IPS-NIHi7 (cell line): ENCODE measurements at regions not wholly inside any gene's neighbourhood (a gene's known extent, or its start where the extent isn't known, plus 50 kb on each side); places are given as distances from the start of the nearest gene placed in this dataset.

Experiments used
- DNase-seq: peaks from one replicate; pipeline ENCODE4 v3.0.0; 2012; ENCODE audit warnings: mixed read lengths; ENCODE audit errors: extremely low spot score

GRCh38 chr22:47566491-47566890 lies 804.0 kb downstream of the TBC1D22A start:
- DNase-seq, result no peak

DNA sequence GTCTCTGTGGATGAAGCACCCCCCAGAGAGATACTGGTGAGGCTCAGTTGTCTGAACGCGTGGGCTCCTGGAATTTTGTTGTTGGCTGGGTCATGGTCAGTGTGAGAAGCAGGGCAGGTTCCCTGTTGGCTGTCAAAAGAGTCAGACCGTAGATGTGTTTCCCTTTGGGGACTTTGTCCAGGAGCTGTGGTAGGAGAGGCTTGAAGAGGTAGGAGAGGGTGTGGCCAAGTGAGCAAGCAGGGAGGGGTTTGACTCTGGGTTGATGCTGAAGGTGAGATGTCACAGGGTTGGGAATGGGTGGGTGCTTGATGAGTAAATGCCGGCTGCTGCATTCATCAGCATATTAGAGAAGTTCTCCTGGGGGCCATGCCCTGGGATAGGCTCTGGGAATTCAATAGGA lies 803.2 kb downstream of the TBC1D22A start:
- no peak for DNase-seq

DNA sequence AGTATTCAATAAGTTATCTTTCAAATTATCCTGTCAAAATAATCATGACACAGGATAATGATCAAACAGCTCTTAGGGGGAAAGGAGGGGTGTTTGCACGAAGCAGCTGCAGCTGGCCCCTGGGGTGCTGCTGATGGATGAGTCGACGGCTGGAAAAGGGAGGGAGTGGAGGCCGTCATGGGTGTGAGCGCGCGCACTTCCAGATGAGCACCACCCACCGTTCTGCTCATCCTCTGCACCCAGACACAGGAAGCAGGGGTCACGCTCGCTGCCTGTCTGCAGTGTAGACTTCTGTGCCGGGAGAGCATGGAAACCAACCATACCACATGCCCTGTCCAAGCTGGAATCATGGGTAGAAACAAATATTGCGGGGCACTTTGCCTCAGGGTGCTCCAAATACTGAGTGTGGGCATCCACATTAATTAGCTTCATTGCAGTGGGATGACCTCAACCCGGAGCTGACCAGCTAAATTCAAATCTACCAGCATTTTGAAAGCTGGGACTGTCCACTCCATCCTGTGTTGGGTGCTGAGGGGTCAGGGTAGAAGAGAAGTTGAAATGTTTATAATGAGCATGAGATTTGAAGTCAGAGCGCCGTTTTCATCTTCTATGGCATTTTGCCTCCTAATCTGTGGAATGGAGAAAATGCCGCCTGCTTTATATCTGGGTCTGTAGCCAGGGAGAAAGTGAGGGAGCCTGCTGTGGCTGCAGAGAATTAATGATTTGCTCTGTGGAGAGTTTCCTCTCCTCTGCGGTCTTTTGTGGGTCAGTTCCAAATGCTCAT lies 802.4 kb downstream of the TBC1D22A start:
- DNase-seq, result no peak

GRCh38 chr22:47564158-47564450 lies 801.7 kb downstream of the TBC1D22A start:
- DNase-seq, result no peak

DNA sequence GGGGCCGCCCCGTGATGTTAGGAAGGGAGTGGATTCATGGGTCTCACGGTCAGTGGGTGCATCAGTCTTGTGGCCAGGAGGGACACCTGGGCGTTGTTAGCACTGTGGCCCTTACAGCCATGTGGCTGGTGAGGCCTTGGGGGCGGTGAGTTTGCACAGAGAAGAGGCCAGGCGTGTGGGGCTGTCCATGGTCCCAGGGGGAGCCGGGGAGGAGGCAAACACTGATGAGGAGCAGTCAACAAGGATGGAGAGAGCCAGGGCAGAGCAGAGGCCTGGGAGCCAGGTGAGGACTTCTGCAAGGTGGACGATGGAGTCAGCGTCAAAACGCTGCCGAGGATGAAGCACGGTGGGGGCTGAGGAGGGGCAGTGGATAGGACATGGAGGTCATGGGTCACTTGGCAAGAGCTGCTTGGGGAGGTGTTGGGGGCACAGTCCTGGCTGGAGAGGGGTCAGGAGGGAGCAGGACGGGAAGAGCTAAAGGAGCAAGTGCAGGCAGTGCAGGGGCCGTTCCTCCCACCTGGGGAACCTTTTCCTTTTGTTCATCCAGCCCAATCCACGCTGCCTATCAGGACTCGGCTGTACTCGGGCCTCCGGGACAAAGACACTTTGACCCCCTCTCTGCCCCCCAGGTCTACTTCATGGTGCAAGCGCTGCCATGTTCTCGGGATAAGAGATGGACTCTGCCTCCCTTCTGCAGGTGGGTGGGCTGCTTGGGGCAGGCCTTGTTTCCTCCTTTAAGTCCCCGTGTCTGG lies 801.1 kb downstream of the TBC1D22A start:
- no peak for DNase-seq

GRCh38 chr22:47561766-47562165 lies 799.3 kb downstream of the TBC1D22A start:
- DNase-seq, result no peak

DNA sequence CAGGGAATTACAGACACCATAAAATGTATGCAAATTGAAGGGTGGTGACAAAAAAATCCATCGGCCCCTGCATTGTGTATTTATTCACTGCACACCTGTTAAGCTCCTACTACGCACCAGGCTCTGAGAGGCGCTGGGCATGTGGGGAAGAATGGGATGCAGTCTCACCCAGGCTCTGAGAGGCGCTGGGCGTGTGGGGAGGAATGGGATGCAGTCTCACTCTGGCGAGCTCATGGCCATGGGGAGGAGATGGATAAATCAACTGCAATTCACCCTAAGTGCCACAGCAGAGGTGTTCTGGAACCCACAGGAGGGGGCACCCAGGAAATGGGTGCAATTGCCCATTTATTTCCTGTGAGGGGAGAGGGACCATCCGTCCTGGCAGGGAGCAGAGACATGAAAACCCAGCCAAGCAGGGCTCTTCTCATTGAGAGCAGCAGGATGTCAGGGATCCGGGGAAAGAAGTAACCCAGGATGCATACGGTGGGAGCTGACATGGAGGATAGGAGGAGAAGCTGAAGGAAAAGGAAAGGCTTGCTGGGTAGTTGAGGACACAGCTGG lies 798.7 kb downstream of the TBC1D22A start:
- no peak for DNase-seq

- no peak for DNase-seq
Measured at GRCh38 chr22:47558828-47559700, 796.6 kb downstream of the TBC1D22A start.

DNA sequence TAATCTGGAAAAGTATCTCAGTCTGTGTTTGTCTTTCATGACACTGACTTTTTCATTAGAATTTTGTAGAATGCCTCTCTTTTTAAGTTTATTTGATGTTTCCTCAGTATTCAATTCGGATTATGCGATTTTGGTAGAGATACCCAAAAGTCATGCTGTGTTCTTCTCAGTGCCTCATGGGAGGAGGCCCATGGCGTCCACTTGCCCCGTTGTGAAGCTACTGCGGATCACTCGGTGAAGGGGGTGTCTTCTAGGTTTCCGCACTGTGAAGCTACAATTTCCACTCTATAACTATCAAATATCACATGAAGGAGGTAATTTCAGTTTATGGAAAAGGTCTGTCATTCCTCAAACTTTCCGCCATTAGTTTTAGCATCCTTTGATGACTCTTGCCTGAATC lies 794.0 kb downstream of the TBC1D22A start:
- no peak for DNase-seq

DNA sequence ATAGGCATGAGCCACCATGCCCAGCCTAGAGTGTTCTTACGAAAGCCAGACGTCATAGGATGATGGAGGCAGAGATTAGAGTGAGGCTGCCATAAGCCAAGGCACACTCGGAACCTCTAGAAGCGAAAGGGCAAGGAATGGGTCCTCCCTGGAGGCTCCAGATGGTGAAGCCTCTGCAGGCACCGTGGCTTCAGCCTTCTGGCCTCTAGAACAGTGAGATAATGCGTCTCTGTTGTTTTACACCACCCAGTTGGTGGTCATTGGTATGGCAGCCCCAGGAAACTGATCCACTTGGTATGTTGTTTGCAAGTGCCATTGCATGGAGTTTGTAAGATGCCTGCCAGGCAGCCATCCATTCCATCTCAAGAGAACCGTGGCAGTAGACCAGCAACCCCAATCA lies 791.0 kb downstream of the TBC1D22A start:
- no peak for DNase-seq

DNA sequence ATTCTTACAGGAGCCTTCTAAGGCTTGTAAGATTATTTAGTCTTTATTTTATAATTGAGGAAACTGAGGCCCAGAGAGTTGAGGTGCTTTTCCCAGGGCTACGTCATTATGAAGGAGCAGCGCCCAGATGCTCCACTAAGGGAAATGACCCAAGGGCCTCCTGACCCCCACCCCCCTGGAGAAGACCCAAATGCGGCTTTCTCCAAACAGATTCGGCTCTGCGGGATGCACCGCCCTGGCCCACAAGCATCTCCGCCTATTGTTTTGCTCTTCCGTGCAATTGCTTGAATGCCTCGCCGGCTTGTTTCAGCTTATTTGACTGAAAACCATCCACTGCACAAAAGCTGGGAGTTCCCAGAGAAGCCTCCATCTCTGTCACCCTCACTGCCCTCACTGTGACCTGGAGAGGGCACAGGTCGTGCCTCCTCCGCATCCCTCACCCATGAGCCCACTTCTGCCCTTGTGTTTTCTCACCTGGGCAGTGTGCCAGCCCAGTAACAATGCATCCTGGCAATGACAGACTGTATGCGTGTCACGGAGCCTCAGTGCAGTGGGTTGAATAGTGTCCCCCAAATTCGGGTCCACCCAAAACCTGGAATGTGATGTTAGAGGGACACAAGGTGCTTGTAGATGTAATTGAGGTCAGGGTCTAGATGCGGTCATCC lies 790.2 kb downstream of the TBC1D22A start:
- no peak for DNase-seq

DNA sequence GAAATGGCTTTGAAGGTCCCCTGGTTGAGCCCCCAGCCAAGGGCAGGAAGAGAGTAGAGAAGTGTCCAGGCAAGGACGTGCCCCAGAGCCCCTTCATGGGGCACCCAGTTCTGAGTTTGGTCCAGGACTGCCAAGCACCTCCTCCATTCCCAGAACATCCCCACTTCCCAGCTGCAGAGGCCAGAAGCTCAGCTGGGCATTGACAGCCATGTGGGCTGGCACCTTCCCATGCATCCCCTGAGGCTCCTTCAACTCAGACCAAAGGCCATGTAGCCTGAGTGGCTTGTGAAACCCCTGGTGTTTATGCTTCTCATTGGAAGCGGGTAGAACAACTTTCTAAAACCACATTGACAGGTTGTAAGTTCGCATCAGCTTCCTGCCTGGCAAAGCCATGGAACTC lies 789.6 kb downstream of the TBC1D22A start:
- DNase-seq, result no peak

GRCh38 chr22:47551431-47551775 lies 789.0 kb downstream of the TBC1D22A start:
- no peak for DNase-seq

DNA sequence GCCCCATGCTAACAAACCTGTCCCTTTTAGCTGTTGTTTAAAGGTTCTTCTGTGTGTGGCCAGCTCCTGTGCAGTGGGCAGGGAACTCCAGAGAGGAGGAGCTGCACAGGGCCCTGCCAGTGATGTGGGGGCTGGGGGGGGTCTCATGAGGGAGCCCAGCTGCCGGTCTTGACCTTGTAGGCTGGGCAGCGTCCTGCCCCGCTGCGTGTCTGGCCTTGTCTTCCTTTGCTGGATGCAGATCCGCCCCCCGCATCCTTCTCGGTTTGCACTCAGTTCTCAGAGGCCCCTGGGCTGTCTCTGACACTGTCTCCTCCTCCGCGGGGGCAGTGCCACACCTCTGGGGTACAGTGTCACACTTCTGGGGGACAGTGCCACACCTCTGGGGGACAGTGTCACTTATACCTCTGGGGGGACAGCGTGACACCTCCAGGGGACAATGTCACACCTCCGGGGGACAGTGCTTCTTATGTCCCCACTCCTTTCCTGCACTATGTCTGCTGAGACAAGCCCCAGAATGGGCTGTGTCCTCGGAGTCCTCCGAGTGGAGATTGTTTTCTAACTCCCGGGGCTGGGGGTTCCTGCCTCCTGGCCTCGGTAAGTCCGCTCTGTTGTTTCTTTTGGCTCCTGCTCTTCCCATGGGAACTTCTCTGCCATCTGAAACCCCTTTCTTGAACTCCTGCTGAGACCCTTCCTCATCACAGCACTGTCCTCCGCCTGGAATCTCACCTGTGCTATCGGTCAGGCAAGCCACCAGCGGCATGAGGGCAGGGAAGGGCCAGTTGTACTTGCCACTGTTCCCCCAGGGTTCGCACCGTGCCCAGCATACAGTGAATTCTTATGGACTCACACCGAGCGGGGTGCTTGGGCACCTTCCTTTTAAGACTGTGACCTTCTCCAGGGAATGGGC lies 788.3 kb downstream of the TBC1D22A start:
- no peak for DNase-seq

GRCh38 chr22:47549741-47550340 lies 787.4 kb downstream of the TBC1D22A start:
- DNase-seq, result no peak

DNA sequence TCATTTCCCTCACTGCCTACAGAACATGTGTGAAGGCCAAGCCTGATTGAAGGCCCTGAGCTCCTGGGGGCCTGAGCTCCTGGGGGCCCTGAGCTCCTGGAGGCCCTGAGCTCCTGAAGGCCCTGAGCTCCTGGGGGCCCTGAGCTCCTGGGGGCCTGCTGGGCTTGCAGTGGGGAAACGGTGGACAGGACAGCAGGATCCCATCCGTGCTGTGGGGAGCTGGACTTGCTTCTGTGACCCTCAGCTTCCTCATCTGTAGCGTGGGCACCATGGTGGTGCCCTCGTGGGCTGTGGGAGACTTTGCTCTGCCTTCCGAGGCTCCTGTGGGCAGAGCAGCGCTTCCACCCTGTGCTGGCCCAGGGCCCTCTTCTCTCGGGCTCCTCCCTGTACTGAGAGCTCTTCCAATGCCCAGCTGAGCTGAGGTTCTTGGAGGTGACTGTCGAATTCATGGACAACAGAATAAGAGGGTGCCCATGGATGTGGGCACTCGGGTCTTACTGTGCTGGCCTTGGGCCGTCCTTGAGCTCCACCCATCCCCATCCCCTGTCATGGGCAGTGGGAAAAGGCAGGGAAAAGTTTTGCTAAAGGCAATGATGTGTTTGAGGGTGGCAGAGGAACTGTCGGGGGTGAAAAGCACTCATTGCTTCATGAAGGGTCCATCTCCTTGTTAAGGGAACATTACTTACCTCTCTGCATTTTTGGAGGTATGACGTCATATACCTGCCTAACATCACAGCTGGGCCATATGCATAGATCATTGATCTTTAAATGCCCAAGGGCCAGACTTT lies 786.7 kb downstream of the TBC1D22A start:
- no peak for DNase-seq

GRCh38 chr22:47547881-47548650 lies 785.6 kb downstream of the TBC1D22A start:
- DNase-seq, result no peak

DNA sequence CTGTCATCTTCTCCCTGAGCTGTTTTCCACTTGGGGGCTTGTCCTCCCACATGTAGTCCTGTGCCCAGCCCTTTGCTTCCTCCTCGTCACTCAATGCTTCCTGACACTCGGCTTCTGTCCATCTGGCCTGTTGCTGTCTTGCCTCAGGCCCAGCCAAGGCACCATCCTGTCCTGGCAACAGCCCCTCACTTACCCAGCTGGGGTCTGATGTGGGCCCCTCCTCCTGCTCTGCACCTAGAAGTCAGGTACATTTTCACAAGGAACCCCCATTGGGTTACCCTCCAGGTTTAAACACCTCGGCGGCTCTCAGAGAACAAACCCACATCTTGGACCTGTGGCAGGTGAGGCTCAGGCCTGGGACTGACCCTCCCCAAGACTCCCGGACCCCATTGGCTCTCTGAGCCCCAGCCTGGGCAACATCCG lies 784.8 kb downstream of the TBC1D22A start:
- no peak for DNase-seq

- no peak for DNase-seq
Measured at GRCh38 chr22:47544696-47545095, 782.2 kb downstream of the TBC1D22A start.
